H9 (cell line): ENCODE measurements at regions not wholly inside any gene's neighbourhood (a gene's known extent, or its start where the extent isn't known, plus 50 kb on each side); places are given as distances from the start of the nearest gene placed in this dataset.

Experiments
- DNase-seq: peaks from one replicate; pipeline ENCODE4 v3.0.0-alpha.2; 2017
- H2AFZ ChIP-seq: one replicate; pipeline ENCODE4 v1.6.1; 2013; ENCODE audit warnings: mild to moderate bottlenecking, low read length, control low read depth, moderate library complexity
- H2AK5ac ChIP-seq: 2 replicates; pipeline ENCODE4 v1.6.1; 2013; ENCODE audit warnings: low read length, control low read depth, mixed read lengths; ENCODE audit not compliant: insufficient read length
- H2BK120ac ChIP-seq: one replicate; pipeline ENCODE4 v1.6.1; 2013; ENCODE audit warnings: low read depth, mild to moderate bottlenecking, low read length, control low read depth, inconsistent platforms; ENCODE audit not compliant: poor library complexity, severe bottlenecking
- H2BK12ac ChIP-seq: 2 replicates; pipeline ENCODE4 v1.6.1; 2013; ENCODE audit warnings: low read length, control low read depth, mixed read lengths, low read depth; ENCODE audit not compliant: insufficient read length
- H2BK15ac ChIP-seq: 2 replicates; pipeline ENCODE4 v1.6.1; 2013; ENCODE audit warnings: low read depth, low read length, control low read depth
- H2BK20ac ChIP-seq: one replicate; pipeline ENCODE4 v1.6.1; 2013; ENCODE audit warnings: low read depth, mild to moderate bottlenecking, low read length, control low read depth, inconsistent platforms; ENCODE audit not compliant: poor library complexity, severe bottlenecking
- H2BK5ac ChIP-seq: 2 replicates; pipeline ENCODE4 v1.6.1; 2013; ENCODE audit warnings: low read length, control low read depth, mixed read lengths; ENCODE audit not compliant: insufficient read length
- H3K14ac ChIP-seq: 2 replicates; pipeline ENCODE4 v1.6.1; 2013; ENCODE audit warnings: low read length, control low read depth; ENCODE audit not compliant: insufficient read depth
- H3K18ac ChIP-seq: 2 replicates; pipeline ENCODE4 v1.6.1; 2013; ENCODE audit warnings: low read depth, mild to moderate bottlenecking, mixed read lengths, low read length, control low read depth; ENCODE audit not compliant: insufficient read length
- H3K23ac ChIP-seq: 2 replicates; pipeline ENCODE4 v1.6.1; 2013; ENCODE audit warnings: low read length, control low read depth, mixed read lengths, low read depth; ENCODE audit not compliant: insufficient read length
- H3K23me2 ChIP-seq: 2 replicates; pipeline ENCODE4 v1.6.1; 2013; ENCODE audit warnings: low read depth, mild to moderate bottlenecking, mixed read lengths, low read length, control low read depth; ENCODE audit not compliant: insufficient read length, poor library complexity, severe bottlenecking
- H3K27ac ChIP-seq: 2 replicates; pipeline ENCODE4 v1.5.1; 2013; ENCODE audit warnings: low read length, control low read depth, mixed read lengths, low read depth; ENCODE audit not compliant: insufficient read length
- H3K27me3 ChIP-seq: 2 replicates; pipeline ENCODE4 v1.6.1; 2013; ENCODE audit warnings: low read length, control low read depth, inconsistent platforms; ENCODE audit not compliant: insufficient read depth
- H3K4ac ChIP-seq: 2 replicates; pipeline ENCODE4 v1.6.1; 2013; ENCODE audit warnings: low read depth, mild to moderate bottlenecking, control low read depth, inconsistent platforms, low read length, moderate library complexity
- H3K4me1 ChIP-seq: 2 replicates; pipeline ENCODE4 v1.6.1; 2013; ENCODE audit warnings: low read length, control low read depth, inconsistent platforms; ENCODE audit not compliant: insufficient read depth
- H3K4me2 ChIP-seq: 2 replicates; pipeline ENCODE4 v1.6.1; 2013; ENCODE audit warnings: low read length, control low read depth, mixed read lengths; ENCODE audit not compliant: insufficient read length, insufficient read depth
- H3K56ac ChIP-seq: 2 replicates; pipeline ENCODE4 v1.6.1; 2013; ENCODE audit warnings: low read depth, mild to moderate bottlenecking, mixed read lengths, low read length, control low read depth; ENCODE audit not compliant: insufficient read length
- H3K79me1 ChIP-seq: 2 replicates; pipeline ENCODE4 v1.6.1; 2013; ENCODE audit warnings: low read depth, mild to moderate bottlenecking, moderate library complexity, low read length, control low read depth, inconsistent platforms; ENCODE audit not compliant: insufficient read depth, poor library complexity, severe bottlenecking
- H3K79me2 ChIP-seq: 2 replicates; pipeline ENCODE4 v1.6.1; 2013; ENCODE audit warnings: low read length, control low read depth, inconsistent platforms; ENCODE audit not compliant: insufficient read depth
- H3K9ac ChIP-seq: 2 replicates; pipeline ENCODE4 v1.6.1; 2013; ENCODE audit warnings: low read length, control low read depth, mixed read lengths; ENCODE audit not compliant: insufficient read length; ENCODE audit errors: extremely low read depth
- H3K9me3 ChIP-seq: one replicate; pipeline ENCODE4 v1.6.1; 2013; ENCODE audit warnings: low read depth, low read length, inconsistent platforms; ENCODE audit not compliant: control insufficient read depth
- H3T11ph ChIP-seq: one replicate; pipeline ENCODE4 v1.6.1; 2013; ENCODE audit warnings: mild to moderate bottlenecking, low read length, control low read depth, inconsistent platforms
- H4K20me1 ChIP-seq: one replicate; pipeline ENCODE4 v1.6.1; 2013; ENCODE audit not compliant: control insufficient read depth, insufficient read length, insufficient read depth
- H4K5ac ChIP-seq: 2 replicates; pipeline ENCODE4 v1.6.1; 2013; ENCODE audit warnings: low read depth, mild to moderate bottlenecking, mixed read lengths, low read length, control low read depth; ENCODE audit not compliant: insufficient read length
- H4K8ac ChIP-seq: replicated peaks from 2 replicates; pipeline ENCODE4 v1.6.1; 2013; ENCODE audit warnings: low read length, control low read depth, mixed read lengths, low read depth; ENCODE audit not compliant: insufficient read length
- H4K91ac ChIP-seq: 2 replicates; pipeline ENCODE4 v1.6.1; 2013; ENCODE audit warnings: low read depth, mild to moderate bottlenecking, moderate library complexity, mixed read lengths, low read length, control low read depth; ENCODE audit not compliant: insufficient read length
- H3K27ac Mint-ChIP-seq, 3 experiments: 2 replicates in 2 of 3; 3 replicates in 1 of 3; pipeline ENCODE4 v1.8.0; 2020 to 2021; ENCODE audit warnings: mixed read lengths in 3 of 3, mild to moderate bottlenecking in 1 of 3, moderate library complexity in 1 of 3
- H3K27me3 Mint-ChIP-seq: 2 replicates; pipeline ENCODE4 v1.8.0; 2021; ENCODE audit warnings: low read depth, mild to moderate bottlenecking, moderate library complexity, mixed read lengths
- H3K36me3 Mint-ChIP-seq, 3 experiments: 2 replicates in 2 of 3; 3 replicates in 1 of 3; pipeline ENCODE4 v1.8.0; 2020 to 2021; ENCODE audit warnings: low read depth in 3 of 3, mixed read lengths in 3 of 3; ENCODE audit not compliant: insufficient read depth in 1 of 3
- H3K4me1 Mint-ChIP-seq, 2 experiments: 2 replicates each; pipeline ENCODE4 v1.8.0; 2020; ENCODE audit warnings: mixed read lengths in 2 of 2
- H3K4me3 Mint-ChIP-seq, 2 experiments: 2 replicates in 1 of 2; 3 replicates in 1 of 2; pipeline ENCODE4 v1.8.0; 2020 to 2021; ENCODE audit warnings: mild to moderate bottlenecking in 2 of 2, mixed read lengths in 2 of 2, moderate library complexity in 1 of 2
- H3K9me3 Mint-ChIP-seq, 2 experiments: 2 replicates in 1 of 2; 3 replicates in 1 of 2; pipeline ENCODE4 v1.8.0; 2020; ENCODE audit warnings: mild to moderate bottlenecking in 2 of 2, mixed read lengths in 2 of 2, moderate library complexity in 1 of 2
- WGBS: extraction: QIAGEN DNeasy Blood & Tissue Kit; methylation state at CpG from one replicate; pipeline ENCODE4 v1.1.7; 2013; ENCODE audit warnings: missing lambda C conversion rate, low lambda C conversion rate, mixed read lengths; ENCODE audit not compliant: insufficient read length; ENCODE audit errors: extremely low coverage; 5-methylcytosine and 5-hydroxymethylcytosine counted together
- TF ChIP-seq, protein P1 (sequence below): fragments of 200-600 bp; sonication (generic); conservative IDR thresholded peaks from 3 replicates; pipeline ENCODE4 v1.8.0; 2021; ENCODE audit warnings: antibody characterized with exemption, mild to moderate bottlenecking

DNA sequence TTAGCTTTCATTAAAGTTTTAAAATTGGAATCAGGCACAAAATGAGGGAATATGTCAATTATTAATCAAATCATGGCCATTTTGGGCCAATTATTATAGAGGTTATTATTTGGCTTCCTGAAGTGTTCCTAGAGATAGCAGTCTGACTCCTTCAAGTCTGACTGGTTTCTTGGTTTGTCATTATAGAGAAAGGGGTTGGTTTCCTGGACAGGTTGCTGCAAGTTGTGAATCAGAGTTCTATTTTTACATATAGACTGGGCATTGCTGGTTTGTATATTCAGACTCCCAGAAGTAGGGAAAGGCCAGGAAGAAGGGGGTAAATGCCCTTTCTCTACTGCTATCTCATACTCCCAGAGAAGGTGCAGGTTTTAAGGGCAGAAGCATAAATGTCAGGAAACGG, 121.4 kb upstream of the CEP162 start:
- TF ChIP-seq, protein P1, sequence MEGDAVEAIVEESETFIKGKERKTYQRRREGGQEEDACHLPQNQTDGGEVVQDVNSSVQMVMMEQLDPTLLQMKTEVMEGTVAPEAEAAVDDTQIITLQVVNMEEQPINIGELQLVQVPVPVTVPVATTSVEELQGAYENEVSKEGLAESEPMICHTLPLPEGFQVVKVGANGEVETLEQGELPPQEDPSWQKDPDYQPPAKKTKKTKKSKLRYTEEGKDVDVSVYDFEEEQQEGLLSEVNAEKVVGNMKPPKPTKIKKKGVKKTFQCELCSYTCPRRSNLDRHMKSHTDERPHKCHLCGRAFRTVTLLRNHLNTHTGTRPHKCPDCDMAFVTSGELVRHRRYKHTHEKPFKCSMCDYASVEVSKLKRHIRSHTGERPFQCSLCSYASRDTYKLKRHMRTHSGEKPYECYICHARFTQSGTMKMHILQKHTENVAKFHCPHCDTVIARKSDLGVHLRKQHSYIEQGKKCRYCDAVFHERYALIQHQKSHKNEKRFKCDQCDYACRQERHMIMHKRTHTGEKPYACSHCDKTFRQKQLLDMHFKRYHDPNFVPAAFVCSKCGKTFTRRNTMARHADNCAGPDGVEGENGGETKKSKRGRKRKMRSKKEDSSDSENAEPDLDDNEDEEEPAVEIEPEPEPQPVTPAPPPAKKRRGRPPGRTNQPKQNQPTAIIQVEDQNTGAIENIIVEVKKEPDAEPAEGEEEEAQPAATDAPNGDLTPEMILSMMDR = no peak
- H3K36me3 Mint-ChIP-seq = no peaks in the 10 kb centered on the region
- no peak overlapping the region for H3K9ac ChIP-seq
- H3K9me3 Mint-ChIP-seq = no peaks in the 10 kb centered on the region
- H3K14ac ChIP-seq = no peak overlapping the region
- no peak overlapping the region for H3T11ph ChIP-seq
- no peak overlapping the region for H2BK15ac ChIP-seq
- H3K4me1 ChIP-seq = no peaks in the 10 kb centered on the region
- H3K27me3 ChIP-seq = no peaks in the 10 kb centered on the region
- no peak overlapping the region for H2AK5ac ChIP-seq
- no peak overlapping the region for H3K4me3 Mint-ChIP-seq
- H4K5ac ChIP-seq = no peak overlapping the region
- no peak overlapping the region for H4K8ac ChIP-seq
- no peak overlapping the region for H3K4me2 ChIP-seq
- H3K4me1 Mint-ChIP-seq = no peaks in the 10 kb centered on the region
- no peak overlapping the region for H3K23ac ChIP-seq
- H4K91ac ChIP-seq = no peak overlapping the region
- no peak overlapping the region for H2AFZ ChIP-seq
- H3K4ac ChIP-seq = no peak overlapping the region
- H2BK20ac ChIP-seq = no peak overlapping the region
- no peaks in the 10 kb centered on the region for H3K23me2 ChIP-seq
- no peaks in the 10 kb centered on the region for H3K9me3 ChIP-seq
- no peak overlapping the region for H3K27ac Mint-ChIP-seq
- DNase-seq = no peak
- no peaks in the 10 kb centered on the region; the same call in 1 of the 2 replicates for H3K27me3 Mint-ChIP-seq
- H4K20me1 ChIP-seq = no peaks in the 10 kb centered on the region
- no peaks in the 10 kb centered on the region; the same call in 1 of the 2 replicates for H3K79me2 ChIP-seq
- WGBS = no CpG with 5 or more reads among the region's 1 CpG
- H3K56ac ChIP-seq = no peak overlapping the region
- H2BK120ac ChIP-seq = no peak overlapping the region
- H2BK12ac ChIP-seq = no peak overlapping the region
- H2BK5ac ChIP-seq = no peak overlapping the region
- no peak overlapping the region for H3K18ac ChIP-seq
- no peaks in the 10 kb centered on the region for H3K79me1 ChIP-seq
- no peak overlapping the region for H3K27ac ChIP-seq
